IPS DF 4.7 (cell line): ENCODE measurements at regions not wholly inside any gene's neighbourhood (a gene's known extent, or its start where the extent isn't known, plus 50 kb on each side); places are given as distances from the start of the nearest gene placed in this dataset.
A peak's percentile ranks its signal among the peaks of the same experiment; 100 is the strongest.
"Not testable (repeated sequence)": the region's sequence is repeated elsewhere in the genome, so short reads cannot be mapped to it uniquely, and the experiment has no call there.

Experiments used
- DNase-seq: peaks from one replicate; pipeline ENCODE4 v3.0.0-alpha.2; 2013; ENCODE audit warnings: low spot score; ENCODE audit errors: extremely low read depth

DNA sequence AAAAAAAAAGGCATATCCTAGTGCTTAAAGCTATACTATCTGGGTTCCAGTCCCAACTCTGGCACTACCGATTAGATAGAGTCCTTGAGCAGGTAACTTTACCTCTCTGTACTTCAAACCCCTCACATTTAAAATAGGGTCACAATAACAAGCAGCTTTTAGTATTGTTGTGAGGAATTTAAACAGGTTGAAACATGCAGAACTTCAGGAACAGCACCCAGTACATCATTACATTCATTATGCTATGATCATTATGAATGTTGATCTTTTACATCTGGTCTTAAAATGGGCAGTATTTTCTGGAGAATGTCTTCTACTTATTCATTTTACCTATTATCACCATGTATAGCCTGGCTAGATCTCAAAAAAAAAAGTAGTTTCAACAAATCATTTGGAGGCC lies 176.1 kb upstream of the CCDC54 start:
- no peak for DNase-seq

DNA sequence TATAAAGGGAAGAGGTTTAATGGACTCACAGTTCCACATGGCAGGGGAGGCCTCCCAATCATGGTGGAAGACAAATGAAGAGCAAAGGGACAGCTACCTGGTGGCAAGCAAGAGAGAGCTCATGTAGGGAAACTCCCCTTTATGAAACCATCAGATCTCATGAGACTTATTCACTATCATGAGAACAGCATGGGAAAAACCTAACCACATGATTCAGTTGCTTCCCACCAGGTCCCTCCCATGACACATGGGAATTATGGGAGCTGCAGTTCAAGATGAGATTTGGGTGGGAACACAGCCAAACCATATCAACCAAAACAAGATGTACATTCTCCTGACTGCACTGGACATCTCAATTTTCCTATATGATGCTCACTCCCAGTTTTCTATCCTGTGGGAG lies 174.4 kb upstream of the CCDC54 start:
- DNase-seq: not testable (repeated sequence)

DNA sequence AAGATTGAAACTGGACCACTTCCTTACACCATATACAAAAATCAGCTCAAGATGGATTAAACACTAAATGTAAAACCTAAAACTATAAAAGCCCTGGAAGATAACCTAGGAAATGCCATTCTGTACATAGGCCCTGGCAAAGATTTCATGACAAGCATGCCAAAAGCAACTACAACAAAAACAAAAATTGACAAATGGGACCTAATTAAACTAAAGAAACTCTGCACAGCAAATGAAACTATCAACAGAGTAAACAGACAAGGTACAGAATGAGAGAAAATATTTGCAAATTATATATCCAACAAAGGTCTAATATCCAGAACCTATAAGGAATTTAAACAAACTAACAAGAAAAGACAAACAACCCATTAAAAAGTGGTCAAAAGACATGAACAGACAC lies 173.1 kb upstream of the CCDC54 start:
- no peak for DNase-seq

DNA sequence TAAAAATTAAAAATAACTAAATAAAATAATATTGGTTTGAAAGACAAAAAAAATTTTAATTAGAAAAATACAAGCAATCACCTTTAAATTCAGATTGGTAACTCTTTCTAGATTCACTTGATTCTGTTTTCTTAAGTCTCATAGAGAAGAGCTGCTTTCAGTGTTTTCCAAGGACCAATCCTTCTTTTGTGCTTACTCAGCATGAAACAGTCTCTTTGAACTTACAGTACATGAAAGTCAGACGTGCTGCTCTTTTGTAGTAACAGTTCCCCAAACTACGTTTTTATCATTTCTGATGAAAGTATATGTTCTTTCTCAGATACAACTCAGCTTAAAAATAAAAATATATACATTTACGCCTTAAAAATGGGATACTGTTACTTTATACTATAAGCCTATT lies 171.9 kb upstream of the CCDC54 start:
- no peak for DNase-seq

DNA sequence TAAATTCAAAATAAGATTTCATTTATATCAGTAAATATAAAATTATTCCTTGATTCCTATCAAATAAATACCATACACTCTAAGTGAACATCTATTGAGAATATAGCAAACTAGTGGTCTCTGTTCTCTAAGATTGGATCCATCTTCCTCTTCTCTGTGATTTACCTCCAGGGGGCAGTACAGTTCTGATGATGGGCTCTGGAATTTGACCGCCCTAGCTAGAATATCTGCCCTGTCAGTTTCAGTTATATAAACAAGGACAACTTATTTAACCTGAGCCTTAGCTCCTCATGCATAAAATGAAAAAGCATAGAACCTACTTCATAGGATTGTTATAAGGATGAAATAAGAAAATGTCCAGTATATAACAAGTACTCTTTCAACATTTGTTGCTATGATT lies 171.1 kb upstream of the CCDC54 start:
- peak; percentile 33 for DNase-seq

DNA sequence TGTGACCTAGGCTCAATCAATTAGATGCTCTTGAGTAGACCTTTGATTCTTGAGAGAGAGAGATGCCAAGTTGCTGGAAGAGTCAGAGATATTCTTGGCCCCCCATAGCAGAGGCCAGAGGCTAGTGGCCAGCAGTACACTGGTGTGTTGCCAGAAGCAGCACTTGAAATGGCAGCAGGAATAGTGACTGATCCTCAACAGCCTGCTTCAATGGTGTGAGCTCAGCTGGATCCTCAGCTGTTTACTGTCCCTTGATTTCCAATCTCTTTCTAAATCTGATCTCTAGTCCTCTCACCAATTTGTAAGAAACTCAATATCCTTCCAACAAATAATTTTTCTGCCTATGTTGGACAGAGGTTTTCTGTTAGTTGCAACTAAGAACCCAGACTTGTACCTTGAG lies 170.3 kb upstream of the CCDC54 start:
- DNase-seq: no peak

DNA sequence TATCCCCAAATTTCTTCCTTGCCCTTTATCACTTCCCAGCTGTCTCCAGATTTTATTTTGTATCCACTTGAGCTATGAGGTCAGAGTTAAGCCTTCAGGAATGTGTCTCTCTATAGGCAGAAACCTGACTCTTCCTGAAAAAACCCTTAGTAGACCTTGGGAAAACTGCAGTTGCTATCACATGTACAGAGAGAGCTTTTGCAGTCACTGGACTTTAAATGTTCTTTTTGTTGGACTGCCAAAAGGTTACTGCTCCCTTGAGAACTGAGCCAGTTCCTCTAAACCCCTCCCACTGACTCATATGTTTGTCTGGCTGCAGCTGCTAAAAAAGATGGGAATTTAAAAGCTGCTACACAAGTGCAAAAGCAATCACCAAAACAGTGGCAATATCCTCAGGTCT lies 169.1 kb upstream of the CCDC54 start:
- DNase-seq: no peak

DNA sequence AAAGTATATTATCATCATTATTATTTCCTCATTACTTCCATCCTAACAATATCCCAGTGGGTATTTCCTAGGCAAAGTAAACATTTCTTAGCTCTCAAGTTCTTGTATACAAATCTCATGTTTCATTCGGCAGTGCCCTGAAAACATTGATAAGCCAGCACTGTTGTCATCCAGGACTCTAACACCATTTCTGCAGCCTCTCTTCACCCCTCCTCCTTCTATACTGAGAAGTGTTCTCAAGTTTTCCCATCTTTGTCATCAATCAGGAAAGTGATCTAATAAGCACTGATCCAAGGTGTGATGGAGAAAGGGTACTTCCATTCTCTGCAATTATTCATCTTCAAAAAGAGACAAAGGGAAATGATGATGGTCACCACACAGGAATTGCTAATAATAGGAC lies 168.4 kb upstream of the CCDC54 start:
- DNase-seq: no peak

DNA sequence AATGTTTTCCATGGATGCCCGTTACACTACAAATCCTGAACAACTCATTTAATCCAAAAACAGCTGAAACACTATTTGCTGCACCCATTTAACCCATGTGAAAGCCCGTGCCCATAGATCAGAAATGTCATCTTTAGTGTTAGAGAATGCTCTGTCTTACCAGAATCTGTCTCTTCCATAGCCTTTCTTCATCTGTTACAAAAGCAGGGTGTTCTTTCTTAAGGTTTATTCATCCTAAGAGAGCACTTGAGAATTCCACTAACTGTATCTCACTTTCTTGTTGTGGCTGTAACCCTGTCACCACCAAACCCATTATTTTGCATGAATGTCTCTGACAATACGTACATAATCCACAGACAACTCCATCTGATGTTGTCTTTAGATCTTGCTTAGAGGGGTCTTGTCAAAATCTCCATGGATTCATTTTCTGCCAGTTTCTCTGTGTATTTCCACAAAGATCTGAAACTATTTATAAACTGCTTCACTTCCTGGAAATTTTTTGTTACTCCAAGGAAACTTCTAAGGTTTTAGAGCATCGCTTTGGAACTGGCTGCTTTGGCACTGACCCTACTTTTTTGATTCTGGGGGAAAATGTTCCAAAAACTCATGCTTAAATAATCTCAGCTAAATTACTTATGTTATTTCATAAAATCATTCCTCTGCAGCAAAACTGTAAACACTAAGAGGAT lies 167.8 kb upstream of the CCDC54 start:
- no peak for DNase-seq

DNA sequence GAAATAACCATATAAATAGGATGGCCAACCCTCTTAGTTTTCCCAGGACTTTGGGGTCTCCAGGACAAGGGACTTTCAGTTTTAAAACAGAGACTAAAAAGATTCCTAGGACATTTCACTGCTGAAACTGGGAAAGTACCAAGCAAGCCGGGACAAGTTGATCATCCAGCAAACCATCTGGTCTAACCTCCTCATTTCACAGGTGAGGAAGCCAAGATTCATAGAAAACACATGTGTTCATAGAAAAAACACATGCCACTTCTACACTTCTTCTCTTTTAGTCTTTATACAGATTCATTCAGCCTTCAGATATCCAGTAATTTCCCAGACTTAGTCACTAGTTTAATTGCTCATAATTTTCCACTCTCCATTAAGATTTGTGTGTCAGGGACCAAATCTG lies 165.6 kb upstream of the CCDC54 start:
- DNase-seq: no peak

DNA sequence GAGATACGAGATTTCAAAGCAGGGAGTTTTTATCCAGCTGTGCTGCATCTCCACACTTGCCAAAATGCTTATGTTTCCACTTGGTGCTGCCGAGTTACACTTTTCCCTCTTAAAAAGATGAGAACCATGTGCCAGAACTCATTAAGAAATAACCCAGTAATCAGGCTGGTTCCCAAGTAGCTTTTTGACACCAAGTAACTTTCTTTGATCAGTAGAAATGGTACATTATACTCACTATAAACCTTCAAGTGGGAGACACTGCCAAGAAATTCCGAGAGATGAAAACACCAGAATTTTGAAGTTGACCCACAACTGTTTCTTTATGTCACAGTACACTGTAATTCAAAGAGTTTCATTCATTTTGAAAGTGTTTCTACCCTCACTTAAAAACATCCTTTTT lies 164.6 kb upstream of the CCDC54 start:
- no peak for DNase-seq

DNA sequence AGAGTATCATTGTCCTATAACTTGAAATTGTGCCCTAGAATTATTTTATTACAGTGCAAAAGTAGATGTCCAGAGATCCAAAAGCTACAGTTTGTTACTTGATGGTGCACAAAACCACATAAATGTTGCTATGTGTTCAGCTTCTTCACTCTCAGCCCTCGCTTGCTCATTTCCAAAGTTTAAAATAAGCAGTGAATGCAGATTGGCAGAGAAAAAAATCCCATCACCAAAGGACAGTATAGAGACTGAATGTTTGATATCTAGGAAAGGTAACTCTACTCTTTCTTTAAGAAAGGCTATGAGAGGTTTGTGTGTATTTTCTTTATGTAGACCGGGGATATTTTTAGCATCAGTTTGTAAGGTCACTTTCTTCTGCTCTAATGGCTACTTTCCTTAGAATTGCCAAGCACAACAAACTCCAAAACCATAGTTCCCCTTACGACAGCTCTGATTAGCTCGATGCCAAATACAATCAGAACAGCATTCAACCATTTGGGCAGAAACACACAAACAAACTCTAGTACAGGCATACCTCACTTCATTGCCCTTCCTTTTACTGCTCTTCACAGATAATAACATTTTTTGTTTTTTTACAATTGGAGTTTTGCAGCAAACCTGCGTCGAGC lies 164.1 kb upstream of the CCDC54 start:
- DNase-seq: no peak

DNA sequence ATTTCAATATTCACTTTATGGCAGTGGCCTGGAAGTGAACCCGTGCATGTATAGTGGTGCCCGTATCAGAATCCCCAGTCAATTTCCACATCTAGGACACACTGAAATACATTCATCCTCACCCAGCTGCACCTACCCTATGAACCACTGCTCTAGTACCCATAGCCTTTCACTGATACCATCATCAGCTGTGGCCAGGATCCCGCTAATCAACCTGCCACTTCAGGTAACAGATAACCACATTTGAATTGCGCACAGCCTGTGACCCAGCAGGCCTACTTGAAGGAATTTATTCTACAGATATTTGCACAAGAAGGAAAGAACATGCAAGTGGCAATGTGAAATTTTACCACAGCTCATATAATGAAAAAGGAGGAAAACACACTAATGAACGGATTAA lies 161.0 kb upstream of the CCDC54 start:
- no peak for DNase-seq

DNA sequence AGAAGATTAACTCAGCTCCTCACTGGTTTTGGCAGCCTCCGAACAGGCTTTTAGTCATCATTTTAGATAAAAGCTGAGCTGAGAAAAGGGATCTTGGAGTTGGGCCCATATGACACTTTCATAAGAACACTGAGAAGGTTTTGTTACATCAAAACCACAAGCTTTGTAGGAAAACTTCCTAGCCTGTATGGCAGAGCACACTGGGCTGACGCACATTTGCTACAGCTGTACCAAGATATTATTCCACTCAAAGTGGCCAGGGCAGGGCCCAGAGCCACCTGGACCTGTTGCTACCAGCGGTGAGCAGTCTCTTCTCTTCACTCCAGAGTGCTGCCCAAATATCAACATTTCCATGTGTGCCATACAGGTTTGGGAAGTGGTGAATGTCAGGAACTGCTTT lies 160.5 kb upstream of the CCDC54 start:
- no peak for DNase-seq

DNA sequence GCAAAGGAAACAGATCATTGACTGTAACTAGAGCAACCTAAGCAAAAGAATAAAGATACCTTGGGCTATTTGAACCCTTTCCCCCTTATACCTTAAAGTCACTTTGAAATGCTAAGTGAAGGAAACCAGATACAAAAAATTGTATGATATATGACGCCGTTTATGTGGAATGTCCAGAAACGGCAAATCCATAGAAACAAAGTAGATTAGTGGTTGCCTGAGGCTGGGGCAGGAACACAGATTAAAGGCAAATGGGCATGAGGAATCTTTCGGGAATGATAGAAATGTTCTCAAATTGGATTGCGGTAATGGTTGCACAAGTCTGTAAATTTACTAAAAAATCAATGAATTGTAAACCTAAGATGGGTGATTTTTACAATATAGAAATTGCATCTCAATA lies 160.1 kb upstream of the CCDC54 start:
- no peak for DNase-seq

DNA sequence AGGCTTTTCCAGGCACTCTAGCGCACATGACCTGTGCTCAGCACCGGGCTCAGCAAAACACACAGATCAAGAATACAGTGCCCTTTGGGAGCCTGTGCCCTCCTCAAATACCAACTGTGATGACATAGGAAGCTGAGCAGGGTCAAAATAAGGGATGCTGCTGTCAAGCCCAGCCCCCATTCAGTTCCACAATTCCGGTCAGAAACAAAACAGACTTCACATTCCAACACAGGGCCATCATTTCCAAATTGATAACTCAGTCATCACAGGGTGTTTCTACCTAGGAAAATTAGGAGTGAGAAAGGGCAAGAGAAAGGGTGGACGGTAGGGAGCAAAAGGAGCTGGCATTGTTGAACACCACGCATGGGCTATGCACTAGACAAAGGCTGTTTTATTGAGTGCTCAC lies 158.4 kb upstream of the CCDC54 start:
- no peak for DNase-seq

DNA sequence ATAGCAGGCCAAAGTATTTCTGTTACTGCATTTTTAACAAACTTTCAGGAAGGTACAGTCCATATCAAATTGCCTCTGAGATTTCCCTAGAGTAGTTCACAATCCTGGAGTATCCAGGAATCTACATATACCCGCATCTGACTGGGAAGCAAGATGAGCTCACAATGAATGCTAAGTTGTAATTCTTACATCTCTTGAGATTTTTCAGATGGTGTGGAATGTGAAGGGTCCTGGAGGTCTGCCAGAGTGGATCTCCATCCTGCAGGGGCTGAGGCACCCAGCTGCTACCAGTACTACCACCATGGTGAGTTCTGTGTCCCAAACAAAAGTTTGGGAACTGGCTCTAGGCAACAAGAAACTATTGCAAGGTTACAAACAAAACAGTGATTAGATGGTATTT lies 156.7 kb upstream of the CCDC54 start:
- DNase-seq: no peak

DNA sequence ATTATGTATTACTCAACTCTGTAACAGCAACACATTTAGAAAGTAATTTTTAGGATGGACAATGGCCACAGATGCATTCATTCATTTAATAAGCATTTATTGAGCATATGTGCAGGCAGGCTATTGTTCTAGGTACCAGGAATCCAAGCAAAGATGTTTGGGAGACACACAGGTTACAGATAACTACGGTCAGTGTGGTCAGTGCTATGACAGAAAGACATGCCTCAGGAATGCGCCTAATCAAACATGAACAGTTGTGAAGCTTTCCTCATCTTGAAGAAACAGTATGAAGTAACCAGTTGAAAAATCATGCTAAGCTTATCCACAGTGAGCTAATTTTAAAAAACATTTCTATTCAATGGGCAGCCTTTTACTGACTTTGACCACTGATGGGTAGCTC lies 155.4 kb upstream of the CCDC54 start:
- DNase-seq: no peak

DNA sequence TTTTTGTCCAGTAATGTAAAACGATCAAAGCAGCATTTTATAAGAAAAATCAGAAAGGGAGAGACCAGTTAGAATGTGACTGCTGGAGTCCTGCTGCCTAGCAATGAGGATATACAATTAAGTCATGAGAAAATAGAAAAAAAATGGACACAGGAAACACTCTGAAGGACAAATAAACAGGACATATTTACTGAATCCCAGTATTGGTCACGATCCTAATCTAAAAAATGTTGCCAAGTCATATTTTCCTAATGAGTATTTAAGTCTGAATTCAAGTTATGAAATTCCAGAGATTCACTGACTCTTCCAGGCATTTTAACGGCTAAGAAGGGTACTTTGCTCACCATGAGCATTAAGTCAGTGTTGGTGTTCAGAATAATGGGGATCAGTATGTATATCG lies 154.3 kb upstream of the CCDC54 start:
- no peak for DNase-seq

DNA sequence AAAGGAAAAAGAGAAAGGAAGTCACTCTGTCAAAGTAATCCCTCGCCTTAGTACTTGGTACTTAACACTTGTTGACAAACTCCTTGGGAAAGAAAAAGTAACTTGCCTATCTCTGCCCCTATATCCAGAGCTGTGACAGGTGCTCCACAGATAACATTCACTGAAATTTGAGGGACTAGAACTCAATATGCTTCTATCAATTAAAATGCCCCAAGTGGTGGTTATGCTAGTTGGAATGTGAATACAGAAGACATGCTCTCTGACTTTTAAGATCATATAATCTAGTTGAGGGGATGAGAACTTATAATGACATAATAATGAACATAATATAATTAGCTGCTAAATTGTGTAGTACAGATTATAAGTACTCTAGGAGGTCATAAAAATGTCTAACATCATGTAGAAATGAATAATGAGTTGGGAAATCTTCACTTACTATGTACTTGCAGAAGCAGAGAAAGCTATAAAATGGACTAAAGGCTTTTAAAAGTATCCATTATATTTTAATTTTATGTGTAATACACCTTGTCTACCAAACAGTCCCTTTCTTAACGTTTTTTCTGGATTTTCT lies 153.1 kb upstream of the CCDC54 start:
- no peak for DNase-seq

DNA sequence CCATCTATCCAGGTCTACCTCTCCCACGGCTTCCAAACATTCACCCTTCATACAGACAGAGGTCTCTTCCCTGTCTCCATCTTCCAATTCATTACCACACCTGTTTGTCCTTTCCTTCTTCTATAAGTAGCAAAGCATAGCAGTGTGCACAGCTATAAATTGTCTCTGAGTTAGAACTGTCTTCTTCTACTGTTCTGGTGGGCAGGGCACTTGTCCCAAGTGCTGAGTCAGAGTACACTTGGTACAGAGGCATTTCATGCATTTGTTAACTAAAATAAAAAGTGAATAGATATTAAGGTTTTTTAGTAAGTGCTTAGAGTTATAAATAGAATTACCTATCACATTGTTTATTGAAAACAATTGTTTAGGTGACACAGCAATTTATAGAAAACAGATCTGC lies 150.1 kb upstream of the CCDC54 start:
- no peak for DNase-seq

DNA sequence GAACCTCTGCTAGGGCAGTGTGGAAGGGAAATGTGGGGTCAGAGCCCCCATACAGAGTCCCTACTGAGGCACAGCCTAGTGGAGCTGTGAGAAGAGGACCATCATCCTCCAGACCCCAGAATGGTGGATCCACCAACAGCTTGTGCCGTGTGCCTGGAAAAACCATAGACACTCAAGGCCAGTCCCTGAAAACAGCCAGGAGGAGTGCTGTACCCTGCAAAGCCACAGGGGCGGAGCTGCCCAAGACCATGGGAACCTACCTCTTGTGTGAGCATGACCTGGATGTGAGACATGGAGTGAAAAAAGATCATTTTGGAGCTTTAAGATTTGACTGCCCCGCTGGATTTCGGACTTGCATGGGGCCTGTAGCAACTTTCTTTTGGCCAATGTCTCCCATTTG lies 143.4 kb upstream of the CCDC54 start:
- not testable (repeated sequence) for DNase-seq

DNA sequence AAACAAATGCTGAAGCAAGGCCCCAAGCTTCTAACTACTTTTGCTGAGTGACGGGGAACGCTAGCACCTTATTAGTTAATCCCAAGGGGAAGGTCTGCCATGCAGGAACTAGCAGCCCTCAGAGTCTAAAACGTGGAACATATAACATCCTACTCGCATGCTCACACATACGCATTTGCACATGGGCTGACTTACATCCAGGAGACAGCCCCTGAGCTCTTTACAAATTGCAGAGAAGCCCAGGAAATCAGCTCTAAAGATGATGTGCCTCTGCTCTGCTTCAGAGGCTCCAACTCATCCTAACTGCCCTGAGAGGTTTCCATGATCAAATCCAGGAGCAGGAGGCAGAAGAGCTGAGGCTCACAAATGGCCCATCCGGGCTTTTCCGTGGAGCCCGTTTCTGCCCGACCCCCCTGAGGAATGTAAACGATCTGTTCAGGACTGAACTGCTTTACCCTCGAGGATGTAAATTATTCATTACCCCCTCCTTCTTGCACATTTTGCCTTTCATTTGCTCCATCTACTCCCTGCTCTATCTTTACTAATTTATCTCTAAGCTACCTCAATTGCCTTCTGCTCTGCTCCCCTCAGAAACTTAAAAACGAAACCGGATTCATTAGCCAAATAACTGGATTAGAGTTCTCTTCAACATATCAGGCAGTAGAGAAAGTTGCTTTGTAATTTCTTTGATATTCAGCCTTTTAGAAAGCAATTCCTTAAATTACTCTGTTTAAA lies 141.9 kb upstream of the CCDC54 start:
- DNase-seq: no peak
